HG03558 (cell line): ENCODE measurements at regions not wholly inside any gene's neighbourhood (a gene's known extent, or its start where the extent isn't known, plus 50 kb on each side); places are given as distances from the start of the nearest gene placed in this dataset.
A peak's percentile ranks its signal among the peaks of the same experiment; 100 is the strongest.

Experiments used
- ATAC-seq: cut with Tn5 transposase; IDR thresholded peaks from one replicate; pipeline ENCODE4 v1.9.1; 2021; ENCODE audit warnings: moderate number of reproducible peaks; ENCODE audit not compliant: unreplicated experiment; ENCODE audit errors: extremely low read depth

GRCh38 chr3:24958271-24958670 is 463.6 kb upstream of the THRB start:
- no peak for ATAC-seq

DNA sequence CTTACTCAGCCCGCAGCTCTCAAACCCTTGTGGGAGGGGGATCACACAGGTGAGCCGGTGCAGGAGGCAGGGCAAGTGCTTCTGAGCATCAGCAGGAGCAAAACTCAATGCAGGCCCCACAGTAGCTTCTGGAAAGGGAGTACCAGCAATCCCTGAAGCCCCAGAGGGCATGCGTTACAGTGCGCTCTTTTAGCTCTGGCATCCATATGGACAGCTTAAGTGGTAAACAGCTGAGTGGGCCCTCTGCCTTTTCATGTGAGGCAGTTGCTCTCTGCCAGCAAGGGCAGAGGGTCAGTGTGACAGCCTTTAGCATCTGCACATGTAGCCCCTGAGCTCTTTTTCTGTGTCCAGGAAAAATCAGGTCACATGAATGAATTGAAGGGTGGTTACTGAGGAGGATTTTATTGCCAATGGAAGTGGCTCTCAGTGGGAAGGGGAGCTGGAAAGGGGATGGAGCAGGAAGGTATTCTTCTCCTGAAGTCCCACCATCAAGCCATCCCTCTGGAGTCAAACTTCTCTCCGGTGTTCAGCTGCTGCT is 464.3 kb upstream of the THRB start:
- ATAC-seq = no peak

- no peak for ATAC-seq
Observed at GRCh38 chr3:24963762-24964625, 464.1 kb upstream of the RARB start.

- ATAC-seq = no peak
Observed at GRCh38 chr3:24965706-24966385, 462.2 kb upstream of the RARB start.

GRCh38 chr3:24968036-24968435 is 460.0 kb upstream of the RARB start:
- no peak for ATAC-seq

- no peak for ATAC-seq
Observed at GRCh38 chr3:24972491-24972890, 455.6 kb upstream of the RARB start.

DNA sequence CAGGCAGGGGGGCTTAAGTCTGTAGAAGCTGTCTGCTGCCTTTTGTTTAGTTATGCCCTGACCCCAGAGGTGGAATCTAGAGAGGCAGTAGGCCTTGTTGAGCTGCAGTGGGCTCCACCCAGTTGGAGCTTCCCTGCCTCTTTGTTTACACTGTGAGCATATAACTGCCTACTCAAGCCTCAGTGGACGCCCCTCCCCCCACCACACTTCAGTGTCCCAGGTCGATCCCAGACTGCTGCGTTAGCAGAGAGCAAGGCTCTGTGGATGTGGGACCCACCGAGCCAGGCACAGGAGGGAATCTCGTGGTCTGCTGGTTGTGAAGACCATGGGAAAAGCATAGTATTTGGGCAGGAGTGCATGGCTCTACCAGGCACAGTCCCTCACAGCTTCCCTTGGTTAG is 446.8 kb upstream of the RARB start:
- no peak for ATAC-seq

DNA sequence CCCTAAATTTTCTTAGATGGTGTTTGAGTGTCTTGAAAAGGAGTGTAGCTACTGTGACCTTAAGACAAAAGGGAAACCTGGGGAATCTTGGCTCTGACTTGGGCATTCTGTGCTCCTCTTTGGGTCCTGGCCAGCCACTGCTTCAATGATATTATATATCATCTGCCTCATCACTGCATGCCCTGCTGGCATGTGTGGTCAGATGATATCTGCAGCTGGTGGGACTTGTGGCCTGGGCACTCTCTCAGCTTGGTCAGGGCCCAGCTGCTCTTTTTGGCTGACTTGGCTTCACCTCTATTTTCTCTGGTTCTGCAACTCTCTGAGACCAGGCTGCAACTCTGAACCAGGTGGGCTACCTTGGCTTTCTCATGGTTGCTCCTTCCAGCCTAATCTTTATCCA is 446.1 kb upstream of the RARB start:
- no peak for ATAC-seq

DNA sequence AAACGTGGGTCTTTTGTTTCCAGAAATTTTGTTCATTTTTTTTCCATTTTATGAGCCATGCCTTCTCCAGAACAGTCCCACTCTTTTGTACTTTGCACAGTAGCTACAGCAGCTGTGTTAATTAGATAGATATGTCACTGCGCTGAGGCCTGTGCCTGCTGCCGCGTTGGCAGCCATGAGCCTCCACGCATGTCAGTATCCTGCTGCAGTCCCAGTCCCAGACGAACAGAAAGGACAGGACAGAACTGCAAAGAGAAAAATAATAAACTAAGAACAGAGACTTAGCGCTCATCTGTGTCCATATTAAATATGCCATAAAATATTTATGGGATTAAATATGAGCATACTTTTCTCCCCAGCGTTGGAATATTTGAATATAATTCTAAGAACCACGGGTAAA is 442.4 kb upstream of the RARB start:
- no peak for ATAC-seq

GRCh38 chr3:24986612-24987011 is 441.5 kb upstream of the RARB start:
- ATAC-seq = no peak

DNA sequence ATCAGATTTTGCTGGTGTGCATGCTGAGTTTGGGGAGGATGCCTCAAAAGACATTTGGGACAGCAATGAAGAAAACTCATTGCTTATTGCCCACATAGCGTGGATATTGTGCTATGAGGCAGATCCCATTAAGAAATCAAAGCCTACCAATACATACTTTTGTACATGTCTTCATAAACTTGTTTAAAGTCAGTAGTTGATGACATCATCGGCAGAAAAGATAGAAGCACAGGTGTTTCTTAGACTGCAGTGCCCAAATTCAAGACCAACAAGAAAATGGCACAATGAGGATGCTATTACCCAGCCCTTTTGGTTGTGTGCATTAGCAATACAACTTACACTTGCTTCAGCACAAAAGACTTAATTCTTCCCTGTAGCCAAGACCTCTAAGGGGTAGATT is 428.7 kb upstream of the RARB start:
- no peak for ATAC-seq

DNA sequence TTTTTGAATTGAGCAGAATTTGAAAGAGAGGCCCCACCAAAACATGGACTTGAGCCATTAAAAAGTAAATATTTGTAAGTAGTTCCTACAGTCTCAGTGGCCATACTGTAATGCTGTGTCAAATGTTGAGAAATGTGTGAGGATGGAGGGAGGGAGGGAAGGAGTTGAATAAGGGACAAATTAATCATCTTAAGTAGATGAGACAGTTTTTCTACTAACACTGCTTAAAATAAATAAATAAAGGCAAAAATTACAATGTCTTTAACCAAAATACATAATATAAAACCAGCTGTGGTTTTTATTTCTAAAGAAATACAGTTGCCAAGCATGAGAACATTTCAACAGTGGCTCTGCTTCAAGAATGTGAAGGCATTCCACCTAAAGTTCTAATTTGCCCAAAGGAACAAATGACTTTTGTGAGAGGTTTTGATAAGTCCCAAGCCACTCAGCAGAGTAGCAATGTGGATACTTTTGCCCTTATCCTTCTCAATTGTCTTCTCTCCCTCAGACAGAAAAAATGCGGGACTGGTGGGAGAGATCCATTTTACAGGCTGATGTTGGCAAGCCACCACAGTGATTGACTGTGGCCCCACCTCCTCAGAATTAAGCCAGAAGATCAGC is 427.0 kb upstream of the RARB start:
- no peak for ATAC-seq

DNA sequence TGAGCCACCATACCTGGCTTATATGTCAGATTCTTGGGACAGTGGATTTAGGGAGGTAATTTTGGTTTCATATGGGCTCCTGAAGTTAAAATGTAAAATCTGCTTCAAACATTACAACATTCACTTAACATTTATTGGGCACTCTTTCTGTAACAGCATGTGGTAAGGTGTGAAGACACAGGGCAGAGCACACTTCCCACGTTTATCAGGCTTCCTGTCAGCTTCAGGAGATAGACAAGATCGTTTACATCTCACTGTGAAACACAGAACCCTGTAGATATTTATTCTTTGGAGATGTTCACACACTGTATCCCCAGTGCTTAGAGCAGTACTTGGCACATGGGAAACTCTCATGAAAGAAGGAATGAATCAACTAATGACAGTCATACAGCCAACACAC is 426.0 kb upstream of the RARB start:
- no peak for ATAC-seq

DNA sequence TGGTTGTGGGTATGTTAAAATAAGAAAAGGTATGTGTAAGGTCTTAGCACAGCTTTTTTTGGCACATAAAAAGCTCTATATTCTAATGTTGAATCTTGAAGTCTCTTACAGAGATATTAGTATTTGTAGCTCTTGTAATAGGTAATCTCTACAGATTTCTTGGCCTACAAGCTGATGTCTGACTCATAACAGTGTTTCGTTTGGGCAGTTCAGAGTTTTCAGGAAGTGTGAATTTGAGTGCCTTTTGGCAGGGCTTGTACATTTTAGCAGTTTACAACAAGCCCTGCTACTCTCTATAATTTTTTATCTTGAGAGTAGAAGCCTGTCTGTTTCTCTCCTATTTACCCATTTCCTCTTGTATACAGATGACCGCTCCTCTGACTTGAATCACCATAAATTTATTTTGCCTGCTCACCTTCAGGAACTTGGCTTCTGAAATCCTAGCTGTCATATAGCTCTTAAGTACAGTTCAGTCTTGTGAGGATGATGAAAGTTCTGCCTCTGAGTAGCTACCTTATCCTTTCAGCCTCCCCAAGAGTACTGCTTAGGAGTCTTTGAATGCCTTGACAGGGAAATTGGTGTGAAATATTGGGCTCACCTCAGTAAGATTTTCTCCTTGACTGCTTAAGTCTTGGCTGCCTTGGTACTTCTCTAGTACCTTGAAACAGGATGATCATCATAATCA is 419.9 kb upstream of the RARB start:
- peak; percentile 98 for ATAC-seq

- ATAC-seq = no peak
Observed at GRCh38 chr3:25009665-25010064, 418.4 kb upstream of the RARB start.

DNA sequence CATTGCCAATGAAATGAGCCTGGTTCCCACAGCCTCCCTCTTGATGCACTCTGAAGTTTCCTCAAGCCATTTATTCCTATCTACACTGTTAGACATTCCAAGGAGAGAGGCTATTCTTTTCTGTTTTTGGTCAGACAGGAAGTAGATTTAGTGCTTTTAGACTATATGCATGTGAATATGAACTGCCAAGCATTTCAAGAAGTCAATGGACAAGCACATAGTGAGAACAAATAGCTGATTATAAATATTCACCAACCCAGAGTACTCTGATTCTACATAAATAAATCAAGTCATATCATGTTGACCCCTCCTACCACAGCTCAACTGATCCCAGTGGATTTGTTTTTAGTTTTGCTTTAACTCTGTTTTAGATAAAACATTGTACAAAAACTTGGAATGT is 412.5 kb upstream of the RARB start:
- no peak for ATAC-seq

DNA sequence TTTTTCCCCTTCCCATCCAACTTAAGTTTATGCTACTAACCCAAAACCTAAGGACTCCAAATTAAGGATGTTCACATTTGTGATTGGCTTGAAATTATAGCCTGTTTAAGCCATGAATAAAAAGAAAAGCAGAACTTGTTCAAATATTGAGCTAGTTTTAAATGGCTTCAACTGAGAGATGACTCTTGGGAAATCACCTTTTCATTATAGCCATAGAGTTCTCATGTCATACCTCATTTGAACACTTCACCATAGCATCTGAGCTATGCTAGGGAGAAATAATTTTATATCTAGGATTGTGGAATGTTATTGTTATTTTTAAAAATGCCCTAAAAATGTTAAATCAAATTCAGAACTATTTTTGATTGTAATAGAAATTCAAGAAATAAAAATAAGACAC is 409.2 kb upstream of the RARB start:
- ATAC-seq = no peak

- ATAC-seq = no peak
Observed at GRCh38 chr3:25019506-25019905, 408.6 kb upstream of the RARB start.

GRCh38 chr3:25021816-25022215 is 406.2 kb upstream of the RARB start:
- no peak for ATAC-seq

- ATAC-seq = no peak
Observed at GRCh38 chr3:25023876-25024275, 404.2 kb upstream of the RARB start.

DNA sequence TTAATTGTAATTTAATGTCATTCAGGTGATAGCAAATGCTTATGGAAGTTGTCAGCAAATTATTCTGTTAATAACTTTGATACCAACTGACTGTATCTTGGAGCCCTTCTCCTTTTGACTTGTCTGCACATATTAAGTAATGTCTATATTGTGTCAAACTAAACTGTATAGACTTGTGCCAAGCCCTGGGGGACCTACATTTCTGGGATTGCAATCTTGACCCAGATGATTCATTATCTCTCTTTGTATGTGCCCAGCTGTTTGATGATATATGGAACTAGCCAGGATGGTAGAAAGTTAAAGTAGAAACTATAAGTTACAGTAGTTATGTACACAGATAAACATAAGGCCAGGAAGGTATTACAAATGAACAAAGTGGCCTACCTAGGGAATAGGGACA is 402.8 kb upstream of the RARB start:
- no peak for ATAC-seq
